ENCODE measurements at regions not wholly inside any gene's neighbourhood (a gene's known extent, or its start where the extent isn't known, plus 50 kb on each side); places are given as distances from the start of the nearest gene placed in this dataset.

GRCh38 chr6:144742779-144743178 lies 457.6 kb downstream of the UTRN start:
- Histone ChIP-seq H3K4me3 (ENCODE audit: extremely low read depth in 1 of 4, insufficient read depth in 2 of 4, low read depth in 3 of 4, low read length in 4 of 4) (no peak overlapping the region), H2BK15ac (ENCODE audit: low read length) (no peak overlapping the region), H3K27me3 (replicated peaks in 1 of 4; ENCODE audit: control insufficient read depth in 3 of 4, extremely low read depth in 1 of 4, insufficient read depth in 3 of 4, low read length in 3 of 4) (no peaks in the 10 kb centered on the region), H2BK5ac (ENCODE audit: low read depth, low read length) (no peak overlapping the region), H3K9ac (replicated peaks in 1 of 4; ENCODE audit: extremely low read depth in 1 of 4, low read depth in 3 of 4, low read length in 3 of 4) (no peak overlapping the region), H3K4me1 (replicated peaks in 1 of 4; ENCODE audit: control insufficient read depth in 3 of 4, insufficient read depth in 4 of 4, low read length in 3 of 4) (peaks cover 2 to 8% (median 6%) of the 10 kb centered on the region in 4 experiments; a peak in 4 of 7 replicates), H3K4ac (replicated peaks; ENCODE audit: insufficient read length, low read depth, low read length) (no peak overlapping the region), H4K5ac (ENCODE audit: insufficient read length, low read depth, low read length) (no peak overlapping the region), H3K4me2 (ENCODE audit: insufficient read depth in 1 of 2, low read depth in 2 of 2, low read length in 2 of 2) (no peak overlapping the region), H3K79me1 (ENCODE audit: low read depth, low read length) (no peaks in the 10 kb centered on the region), H2AFZ (ENCODE audit: low read length) (no peak overlapping the region), H3K23ac (ENCODE audit: insufficient read length) (no peak overlapping the region), H4K91ac (replicated peaks; ENCODE audit: insufficient read length, low read length) (no peak overlapping the region), H3K23me2 (ENCODE audit: low read depth, low read length) (no peaks in the 10 kb centered on the region), H3K27ac (ENCODE audit: low read depth, low read length) (no peak overlapping the region), H3K56ac (replicated peaks; ENCODE audit: insufficient read length, low read depth, low read length) (no peak overlapping the region), H2BK120ac (replicated peaks; ENCODE audit: low read depth, low read length) (no peak overlapping the region), H3K18ac (ENCODE audit: extremely low read depth, low read length) (no peak overlapping the region), H2BK20ac (ENCODE audit: low read length) (no peak overlapping the region), H4K8ac (ENCODE audit: extremely low read depth, insufficient read depth, low read length) (no peak overlapping the region), H3K14ac (ENCODE audit: insufficient read length) (no peak overlapping the region), H3K36me3 (ENCODE audit: control insufficient read depth in 2 of 4, insufficient read depth in 4 of 4, low read length in 3 of 4) (no peaks in the 10 kb centered on the region; a peak in 1 of 8 replicates), H2BK12ac (ENCODE audit: low read depth, low read length) (no peak overlapping the region), H3K9me3 (ENCODE audit: insufficient read depth in 2 of 2, low read depth in 1 of 2, low read length in 1 of 2) (no peaks in the 10 kb centered on the region), H3K79me2 (ENCODE audit: control insufficient read depth in 1 of 2, insufficient read depth in 2 of 2, low read length in 2 of 2) (no peaks in the 10 kb centered on the region), H2AK5ac (ENCODE audit: low read depth, low read length) (no peak overlapping the region), H4K20me1 (replicated peaks in 1 of 2; ENCODE audit: control insufficient read depth in 1 of 2, insufficient read depth in 2 of 2, low read length in 2 of 2) (no peaks in the 10 kb centered on the region)
- WGBS, 2 experiments (ENCODE audit: extremely low coverage in 1 of 2, insufficient coverage in 1 of 2, insufficient read length in 1 of 2, insufficient replicate concordance in 2 of 2, low coverage in 1 of 2, low lambda C conversion rate in 2 of 2, missing lambda C conversion rate in 1 of 2) = 89% methylated on average over 2 of the region's 2 CpGs; no CpG with 5 or more reads in 1 of the 2 experiments
- CTCF ChIA-PET (ENCODE audit: partially characterized antibody) = no interaction called here
- DNase-seq (ENCODE audit: low read depth in 1 of 2, low spot score in 2 of 2) = no peak
- no peak for FAIRE-seq
- POLR2A ChIA-PET (ENCODE audit: partially characterized antibody) = no interaction called here
- TF ChIP-seq CEBPB (IDR thresholded peaks at IDR 0.05; ENCODE audit: low read depth, low read length) (no peak), KDM4A (IDR thresholded peaks at IDR 0.05; ENCODE audit: low read depth, low read length, severe bottlenecking) (no peak)

Measured in H1 (cell line).